ENCODE measurements at regions not wholly inside any gene's neighbourhood (a gene's known extent, or its start where the extent isn't known, plus 50 kb on each side); places are given as distances from the start of the nearest gene placed in this dataset.

- TF ChIP-seq MAX (IDR thresholded peaks at IDR 0.05): no peak
- TF ChIP-seq CTCF (IDR thresholded peaks at IDR 0.05; ENCODE audit: low read depth, low read length, missing input control): no peak
- no peak for TF ChIP-seq REST (IDR thresholded peaks at IDR 0.05)
- TF ChIP-seq ATF3 (IDR thresholded peaks at IDR 0.05): no peak
- TF ChIP-seq RXRA (IDR thresholded peaks at IDR 0.05): no peak
Measured at GRCh38 chr13:76680112-76680511, 206.1 kb downstream of the KCTD12 start.

Data from liver (tissue), 3 donors.